Hematopoietic multipotent progenitor cell treated with erythropoietin and hydrocortisone succinate and interleukin-3 and kit ligand, for 4 days (in vitro differentiated cells): ENCODE measurements at regions not wholly inside any gene's neighbourhood (a gene's known extent, or its start where the extent isn't known, plus 50 kb on each side); places are given as distances from the start of the nearest gene placed in this dataset.

ENCODE experiments used
- DNase-seq: peaks from one replicate; pipeline ENCODE4 v3.0.0-alpha.2; 2015

DNA sequence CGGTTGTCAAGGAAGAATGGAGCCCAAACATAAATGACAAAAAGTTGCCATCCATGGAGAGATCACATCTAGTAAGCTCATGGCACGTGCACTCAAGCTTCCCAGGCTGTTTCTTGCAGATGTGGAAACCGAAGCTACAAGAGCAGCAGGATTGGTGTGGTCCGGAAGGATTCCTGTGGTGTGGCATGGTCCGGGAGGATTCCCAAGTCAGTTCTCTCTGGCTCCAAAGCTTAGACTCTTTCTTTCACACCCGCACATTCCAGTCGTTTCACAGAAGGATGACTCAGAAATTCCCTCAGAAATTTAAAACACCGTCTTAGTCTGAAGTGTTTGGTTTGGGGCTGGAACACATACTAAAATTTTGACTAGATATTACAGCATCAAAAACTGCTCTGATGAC is 78.0 kb upstream of the DRD2 start:
- no peak for DNase-seq

- DNase-seq: no peak
Observed at GRCh38 chr11:113552271-113552670, 77.1 kb upstream of the DRD2 start.

GRCh38 chr11:113551645-113552044 is 76.4 kb upstream of the DRD2 start:
- DNase-seq: no peak

GRCh38 chr11:113549611-113550578 is 74.7 kb upstream of the DRD2 start:
- DNase-seq: no peak

DNA sequence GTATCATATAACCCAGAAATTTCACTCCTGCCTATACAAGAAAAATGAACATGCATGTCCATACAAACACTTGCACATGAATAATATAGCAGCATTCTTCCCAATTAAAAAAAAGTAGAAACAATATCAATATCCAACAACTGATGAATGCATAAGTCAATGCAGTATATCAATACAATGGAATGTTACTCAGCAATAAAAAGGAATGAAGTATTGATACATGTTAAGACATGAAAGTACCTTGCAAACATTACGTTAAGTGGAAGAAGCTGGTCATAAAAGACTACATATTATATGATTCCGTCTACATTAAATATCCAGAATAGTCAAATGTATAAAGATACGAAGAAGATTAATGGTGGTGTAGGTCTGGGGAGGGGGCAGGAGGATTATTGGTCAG is 73.9 kb upstream of the DRD2 start:
- no peak for DNase-seq

- DNase-seq: no peak
Observed at GRCh38 chr11:113547739-113548138, 72.5 kb upstream of the DRD2 start.

DNA sequence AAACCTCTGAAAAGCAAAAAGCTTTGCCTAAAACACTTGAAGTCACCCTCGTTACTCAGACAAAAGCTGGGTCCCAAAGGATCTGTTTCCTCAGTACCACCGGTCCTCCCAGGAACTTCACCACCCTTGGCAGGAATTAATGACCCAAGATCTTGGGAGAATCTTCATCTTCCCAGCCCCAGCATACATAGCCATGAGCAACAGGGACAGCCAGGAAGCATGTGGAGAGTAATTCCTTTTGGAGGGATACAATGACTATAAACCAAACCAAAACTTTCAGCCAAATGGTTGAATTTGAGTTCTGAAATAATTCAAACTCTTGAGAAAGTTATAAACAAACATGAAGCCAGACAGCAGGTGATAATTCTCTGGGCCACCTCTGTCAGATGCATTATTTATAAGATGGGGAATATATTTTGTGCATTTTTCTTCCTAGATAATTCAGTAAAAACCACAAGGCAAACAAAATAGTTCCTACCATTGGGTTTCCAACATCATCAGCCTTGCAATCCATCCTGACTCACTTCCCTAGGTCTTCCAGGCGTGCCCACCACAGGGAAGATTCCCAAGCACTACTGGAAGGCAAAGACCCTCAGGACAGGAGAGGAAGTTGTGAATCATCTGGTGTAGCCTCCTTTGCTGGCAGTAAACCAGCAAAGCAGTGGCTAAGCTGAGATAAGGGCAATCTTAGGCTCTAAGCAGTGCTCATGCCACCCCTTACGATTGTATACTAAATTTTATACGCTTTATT is 71.7 kb upstream of the DRD2 start:
- no peak for DNase-seq

- no peak for DNase-seq
Observed at GRCh38 chr11:113542420-113542819, 67.2 kb upstream of the DRD2 start.

GRCh38 chr11:113540416-113541330 is 65.5 kb upstream of the DRD2 start:
- no peak for DNase-seq

DNA sequence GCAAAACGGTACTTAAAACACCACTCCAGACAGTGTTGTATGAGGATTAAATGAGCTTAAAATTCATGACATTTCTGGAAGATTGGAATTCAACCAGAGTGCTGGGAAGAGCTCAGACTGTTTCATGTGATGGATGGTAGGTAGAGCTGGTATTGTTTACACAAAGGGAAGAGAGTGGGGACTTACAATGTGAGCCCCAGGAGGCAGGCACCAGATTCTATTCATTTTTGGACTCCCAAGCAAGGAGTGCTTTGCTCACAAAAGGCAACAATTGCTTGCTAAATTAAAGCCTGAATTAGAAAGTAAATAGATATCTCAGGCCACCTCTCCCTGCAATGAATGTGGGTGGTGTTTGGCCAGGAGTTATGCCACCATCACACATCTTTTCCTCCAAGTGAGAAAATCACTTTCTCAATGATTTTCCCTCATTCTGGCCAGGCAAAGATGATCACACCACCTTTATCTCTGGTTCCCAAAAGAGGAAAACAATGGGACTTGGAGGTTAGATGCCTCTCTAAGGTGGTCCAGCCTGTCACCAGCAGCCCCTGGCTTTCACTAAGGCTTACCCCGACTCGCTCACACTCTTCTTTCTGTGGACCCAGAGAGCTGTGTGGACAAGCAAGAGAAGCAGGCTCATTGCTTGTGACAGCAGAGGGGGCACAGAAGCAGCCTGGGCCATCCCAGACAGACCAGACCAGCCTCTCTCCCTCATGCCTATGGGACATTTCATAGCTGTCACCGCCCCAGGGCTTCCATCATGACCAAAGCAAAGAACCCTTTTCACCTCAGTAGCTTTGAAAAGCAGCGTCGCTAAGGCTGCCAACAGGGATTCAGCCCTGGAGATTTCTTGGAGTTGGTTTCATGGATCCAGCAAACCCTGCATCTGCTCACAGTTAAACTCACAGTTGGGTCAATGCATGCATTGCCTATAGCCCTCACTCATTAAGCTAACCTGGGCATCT is 63.5 kb upstream of the DRD2 start:
- DNase-seq: no peak

DNA sequence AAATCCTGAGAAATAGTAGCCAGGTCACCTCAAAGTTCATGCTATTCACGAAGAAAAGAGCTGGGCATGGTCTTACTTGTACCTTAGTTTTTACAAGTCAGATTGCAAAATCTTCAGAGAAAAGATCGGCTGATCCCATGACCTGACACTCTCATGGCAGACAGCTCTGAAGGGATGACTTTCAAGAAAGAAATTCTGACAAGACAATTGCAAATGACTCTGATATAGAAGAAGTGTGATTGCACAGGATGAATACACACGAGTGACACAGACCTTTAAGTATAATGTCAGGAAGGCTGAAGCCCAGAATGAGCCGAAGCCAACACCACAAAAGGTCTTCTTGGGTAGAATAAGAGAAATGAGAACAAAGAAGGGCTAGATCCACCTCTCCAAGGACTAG is 59.4 kb upstream of the DRD2 start:
- no peak for DNase-seq

- DNase-seq: no peak
Observed at GRCh38 chr11:113533425-113533698, 58.2 kb upstream of the DRD2 start.

- DNase-seq: peak; percentile 79
Observed at GRCh38 chr11:113532697-113533424, 57.7 kb upstream of the DRD2 start.

GRCh38 chr11:113531575-113532451 is 56.6 kb upstream of the DRD2 start:
- DNase-seq: no peak

DNA sequence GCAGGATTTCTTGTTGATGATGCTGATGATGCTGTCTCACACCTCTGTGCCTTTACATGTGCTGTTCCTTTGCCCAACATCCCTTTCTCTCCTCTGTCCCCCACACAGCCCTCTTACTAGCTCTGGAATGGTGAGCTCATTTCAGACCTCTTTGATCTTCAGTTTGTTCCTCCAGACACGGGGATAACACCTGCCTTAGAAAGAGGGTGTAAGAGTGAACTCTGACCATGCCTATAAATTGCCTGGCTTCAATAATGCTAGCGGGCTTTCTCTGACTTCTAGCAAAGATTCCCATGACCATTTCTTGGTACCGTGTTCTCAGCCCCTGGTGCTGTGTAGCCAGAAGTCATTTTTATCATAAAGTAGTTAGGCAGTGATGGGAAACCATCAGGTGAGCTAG is 55.9 kb upstream of the DRD2 start:
- DNase-seq: no peak

DNA sequence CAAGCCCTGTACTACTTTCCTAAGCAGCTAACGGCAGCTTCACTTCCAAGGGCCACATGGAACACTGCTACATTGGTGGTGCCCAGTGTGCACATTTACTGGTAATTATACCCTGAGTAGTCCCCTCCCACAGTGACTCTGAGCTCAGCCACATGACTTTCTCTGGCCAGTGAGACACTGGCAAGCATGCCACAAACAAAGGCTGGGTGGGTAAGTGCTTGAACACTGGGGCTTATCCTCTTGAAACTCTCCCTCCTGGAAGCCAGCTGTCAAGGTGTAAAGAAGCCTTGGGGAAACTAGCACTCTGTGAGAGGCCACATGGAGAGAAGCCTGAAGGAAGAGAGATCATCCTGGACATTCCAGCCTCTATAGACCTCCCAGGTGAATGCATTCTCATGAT is 54.4 kb upstream of the DRD2 start:
- no peak for DNase-seq

DNA sequence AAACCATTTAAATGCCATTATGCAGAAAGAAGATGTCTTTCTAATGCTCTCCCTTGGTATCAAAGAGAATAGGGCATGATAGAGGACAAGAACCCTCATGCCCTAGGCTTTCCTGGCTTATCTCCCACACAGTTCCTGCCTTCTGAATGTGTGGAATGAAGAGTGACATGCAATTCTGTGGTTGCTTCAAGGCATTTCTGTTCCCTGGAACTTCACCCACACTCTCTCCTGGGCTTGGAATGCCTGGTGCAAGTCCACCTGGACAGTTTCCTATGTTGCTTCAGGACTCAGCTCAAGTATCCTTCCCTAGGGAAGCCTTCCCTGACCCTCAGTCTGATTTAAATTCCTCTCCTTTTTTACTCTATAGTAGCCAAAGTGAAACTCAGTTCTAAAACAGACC is 53.8 kb upstream of the DRD2 start:
- DNase-seq: no peak

- no peak for DNase-seq
Observed at GRCh38 chr11:113526521-113526920, 51.3 kb upstream of the DRD2 start.
